Neuron (in vitro differentiated cells): ENCODE measurements at regions not wholly inside any gene's neighbourhood (a gene's known extent, or its start where the extent isn't known, plus 50 kb on each side); places are given as distances from the start of the nearest gene placed in this dataset.

Source experiments
- H2AFZ ChIP-seq: one replicate; pipeline ENCODE4 v1.6.1; 2013; ENCODE audit warnings: low read depth, mild to moderate bottlenecking, inconsistent platforms, low read length, moderate library complexity
- H3K27me3 ChIP-seq: one replicate; pipeline ENCODE4 v1.6.1; 2013; ENCODE audit warnings: low read length; ENCODE audit not compliant: insufficient read depth
- H3K36me3 ChIP-seq: one replicate; pipeline ENCODE4 v1.6.1; 2013; ENCODE audit warnings: low read length; ENCODE audit not compliant: insufficient read depth
- H3K4me1 ChIP-seq: one replicate; pipeline ENCODE4 v1.6.1; 2013; ENCODE audit warnings: low read length; ENCODE audit not compliant: insufficient read depth
- H3K4me3 ChIP-seq: 2 replicates; pipeline ENCODE4 v1.5.1; 2013; ENCODE audit warnings: mild to moderate bottlenecking, low read length, moderate library complexity
- H3K9me3 ChIP-seq: one replicate; pipeline ENCODE4 v1.6.1; 2013; ENCODE audit warnings: low read length

DNA sequence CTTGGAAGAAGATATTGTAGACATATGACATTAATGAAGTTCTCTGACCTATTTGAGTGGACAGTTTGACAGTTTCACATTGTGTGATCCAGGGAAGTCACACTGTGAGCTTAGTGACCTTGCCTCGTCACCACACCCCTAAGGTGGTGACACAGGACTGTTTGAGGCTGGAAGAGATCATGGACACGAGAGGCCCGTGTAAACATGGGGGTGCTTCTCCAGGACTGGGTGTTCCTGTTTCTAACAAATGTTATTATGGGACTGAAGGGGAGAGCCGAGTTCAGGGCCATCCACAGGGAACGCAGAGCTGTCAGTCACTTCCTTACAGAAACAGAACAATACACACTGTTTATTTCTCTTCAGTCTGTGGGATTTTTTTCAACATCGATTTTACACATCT lies 96.5 kb upstream of the DNAJC19 start:
- Histone ChIP-seq H2AFZ (peak overlapping the region; percentile 32), H3K4me1 (no peaks in the 10 kb centered on the region), H3K9me3 (no peaks in the 10 kb centered on the region), H3K36me3 (no peaks in the 10 kb centered on the region), H3K4me3 (no peak overlapping the region), H3K27me3 (peaks cover 8% of the 10 kb centered on the region)

DNA sequence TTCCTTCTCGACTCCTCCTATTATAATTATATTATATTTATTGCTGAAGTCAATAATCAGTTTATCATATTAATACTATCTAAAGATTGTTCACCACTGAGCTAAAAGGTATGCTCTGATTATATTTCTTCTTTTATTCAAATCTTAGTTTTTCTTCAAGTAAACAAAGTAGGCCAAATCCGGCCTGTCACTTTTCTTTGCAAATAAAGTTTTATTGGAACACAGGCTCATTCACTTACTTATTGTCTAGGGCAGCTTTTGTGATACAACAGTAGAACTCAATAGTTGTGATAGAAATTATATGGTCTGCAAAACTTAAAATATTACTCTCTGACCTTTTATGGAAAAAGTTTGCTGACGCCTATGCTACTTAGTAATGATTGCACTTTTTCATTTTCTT lies 92.4 kb upstream of the DNAJC19 start:
- no peaks in the 10 kb centered on the region for H3K9me3 ChIP-seq
- peaks cover 8% of the 10 kb centered on the region for H3K27me3 ChIP-seq
- H3K36me3 ChIP-seq, result no peaks in the 10 kb centered on the region
- no peak overlapping the region for H3K4me3 ChIP-seq
- no peaks in the 10 kb centered on the region for H3K4me1 ChIP-seq
- H2AFZ ChIP-seq, result no peak overlapping the region

DNA sequence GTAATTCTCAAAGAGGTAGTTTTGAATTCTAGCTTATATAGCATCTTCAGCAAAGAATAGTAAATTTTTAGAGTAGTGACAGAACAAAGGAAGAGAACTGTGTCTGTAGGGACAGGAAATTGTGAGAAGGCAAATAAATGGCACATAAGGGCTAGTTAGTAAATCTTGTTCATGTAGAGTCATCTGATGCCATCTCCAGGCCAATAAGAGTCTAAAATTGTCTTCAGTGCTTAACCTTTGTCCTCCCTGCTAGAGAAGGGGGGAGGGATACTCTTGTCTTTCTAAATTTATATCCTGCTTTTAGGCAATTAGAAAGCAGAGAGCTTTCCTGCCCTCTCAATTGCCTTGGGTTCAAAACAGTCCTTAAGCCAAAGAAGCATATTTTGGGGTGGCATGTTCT lies 87.0 kb upstream of the DNAJC19 start:
- no peaks in the 10 kb centered on the region for H3K9me3 ChIP-seq
- no peak overlapping the region for H3K4me3 ChIP-seq
- no peak overlapping the region for H2AFZ ChIP-seq
- no peaks in the 10 kb centered on the region for H3K27me3 ChIP-seq
- H3K36me3 ChIP-seq, result no peaks in the 10 kb centered on the region
- no peaks in the 10 kb centered on the region for H3K4me1 ChIP-seq

DNA sequence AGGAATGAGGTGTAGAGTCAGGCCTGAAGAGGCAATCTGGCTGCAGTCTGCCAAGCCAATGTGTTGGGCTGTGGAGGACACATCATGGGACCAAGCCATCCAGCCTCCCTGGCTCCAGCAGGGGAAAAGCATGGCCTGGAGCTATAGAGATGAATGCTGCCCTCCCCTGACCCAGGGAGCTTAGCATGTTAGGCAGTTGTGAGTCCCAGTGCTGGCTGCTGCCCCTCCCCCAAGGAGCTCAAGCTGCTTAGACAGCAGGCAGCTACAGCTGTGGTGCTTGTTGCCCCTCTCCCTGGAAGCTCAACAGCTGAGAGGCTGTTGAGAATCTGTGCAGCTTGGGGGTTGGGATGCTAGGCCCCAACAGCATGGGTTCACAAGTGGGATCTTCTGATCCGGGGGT lies 85.6 kb upstream of the DNAJC19 start:
- H3K27me3 ChIP-seq, result no peaks in the 10 kb centered on the region
- H3K4me1 ChIP-seq, result no peaks in the 10 kb centered on the region
- H3K9me3 ChIP-seq, result no peaks in the 10 kb centered on the region
- no peak overlapping the region for H3K4me3 ChIP-seq
- H3K36me3 ChIP-seq, result no peaks in the 10 kb centered on the region
- H2AFZ ChIP-seq, result no peak overlapping the region

DNA sequence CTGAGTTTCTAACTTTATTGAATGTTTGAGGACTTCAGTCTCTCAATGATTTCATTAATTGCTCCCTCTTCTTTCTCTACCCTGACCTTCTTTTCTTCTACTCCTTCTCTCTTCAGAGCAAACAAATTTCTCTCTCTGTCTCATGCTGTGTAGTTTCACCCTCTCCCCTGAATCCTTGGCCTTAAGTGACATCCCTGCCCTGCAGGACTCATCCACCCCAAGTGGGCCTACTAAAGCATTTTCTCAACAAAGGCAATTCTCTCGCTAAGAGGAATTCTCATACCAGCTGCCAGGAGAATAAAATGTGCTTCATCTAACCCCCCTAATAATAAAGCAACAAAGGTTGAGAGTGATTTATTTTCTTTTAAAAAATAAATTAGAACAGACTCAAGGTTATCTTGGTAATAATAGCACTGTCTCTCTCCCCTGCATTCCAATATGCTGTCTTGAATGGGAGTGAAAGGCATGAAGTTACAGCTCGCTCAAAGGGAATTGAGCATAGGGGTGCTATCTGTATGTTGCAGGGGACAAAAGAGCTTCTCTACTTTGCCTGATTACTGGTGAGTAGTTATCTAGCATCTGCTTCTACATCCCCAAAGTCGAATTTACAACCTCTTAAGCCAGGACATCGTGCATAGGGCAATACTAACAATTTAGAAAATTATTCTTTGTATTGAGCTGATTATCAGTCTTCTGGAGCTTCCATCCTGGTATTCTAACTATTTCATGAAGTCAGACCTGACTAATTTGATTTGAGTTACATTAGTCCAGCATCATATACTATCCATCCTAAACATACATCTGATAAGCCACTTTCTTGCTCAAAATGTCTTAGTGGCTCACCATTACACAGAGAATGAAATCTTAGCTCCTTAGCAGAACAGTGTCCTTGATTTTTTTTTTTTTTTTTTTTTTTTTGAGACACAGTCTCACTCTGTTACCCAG lies 76.9 kb upstream of the DNAJC19 start:
- Histone ChIP-seq H3K4me1 (peaks cover 14% of the 10 kb centered on the region), H2AFZ (no peak overlapping the region), H3K27me3 (no peaks in the 10 kb centered on the region), H3K36me3 (no peaks in the 10 kb centered on the region), H3K9me3 (no peaks in the 10 kb centered on the region), H3K4me3 (no peak overlapping the region)

DNA sequence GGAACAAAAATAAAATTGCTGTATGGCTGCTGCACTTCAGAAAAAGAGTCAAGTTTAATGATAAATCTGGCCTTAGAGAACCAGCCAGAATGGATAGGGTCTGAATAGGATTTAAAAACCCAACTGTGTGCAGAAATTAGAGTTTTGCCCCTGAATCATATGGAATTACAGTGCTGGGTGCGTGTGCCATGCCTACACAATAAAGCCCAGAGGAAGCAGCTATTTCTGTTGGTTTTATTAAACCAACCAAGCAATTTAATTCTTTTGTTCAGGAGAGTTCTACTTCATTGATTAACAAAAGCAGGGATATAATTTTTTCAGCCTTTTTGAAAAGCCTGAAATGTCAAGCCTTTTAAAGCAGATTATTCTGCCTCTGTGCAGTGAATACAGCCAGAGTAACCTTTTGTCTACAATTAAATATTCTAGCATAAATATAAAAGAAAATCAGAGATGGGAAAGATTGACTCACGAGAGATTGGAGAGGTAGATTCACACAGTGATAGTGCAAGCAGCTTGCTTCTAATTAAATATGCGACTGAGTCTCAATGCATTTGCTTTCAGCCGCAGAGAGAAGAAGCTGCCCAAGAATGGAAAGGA lies 66.7 kb upstream of the DNAJC19 start:
- H3K9me3 ChIP-seq, result no peaks in the 10 kb centered on the region
- H3K36me3 ChIP-seq, result no peaks in the 10 kb centered on the region
- peaks cover 38% of the 10 kb centered on the region for H3K4me1 ChIP-seq
- H3K4me3 ChIP-seq, result peak overlapping the region; percentile 30
- no peaks in the 10 kb centered on the region for H3K27me3 ChIP-seq
- peak overlapping the region; percentile 5 for H2AFZ ChIP-seq

DNA sequence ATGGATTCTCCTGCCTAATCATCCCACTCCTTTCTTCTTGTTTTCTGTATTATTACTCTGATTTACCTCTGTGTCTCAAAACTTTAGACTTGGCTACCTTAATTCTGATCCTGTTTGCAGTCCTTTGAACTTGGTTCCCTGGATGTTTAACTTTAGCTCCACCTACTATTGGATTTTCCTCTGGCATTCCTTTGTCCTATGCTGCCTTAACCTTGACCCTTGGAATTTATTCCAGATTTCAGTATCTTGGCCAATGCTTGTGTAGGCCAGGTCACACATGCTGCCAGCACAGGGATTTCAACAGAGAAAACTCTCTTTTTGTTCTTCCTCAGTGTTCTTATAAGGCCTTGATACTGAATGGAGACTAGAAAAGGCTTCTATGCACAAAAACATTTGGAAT lies 65.0 kb upstream of the DNAJC19 start:
- no peaks in the 10 kb centered on the region for H3K9me3 ChIP-seq
- H3K27me3 ChIP-seq, result peaks cover 3% of the 10 kb centered on the region
- no peak overlapping the region for H2AFZ ChIP-seq
- no peak overlapping the region for H3K4me3 ChIP-seq
- no peaks in the 10 kb centered on the region for H3K36me3 ChIP-seq
- peaks cover 38% of the 10 kb centered on the region for H3K4me1 ChIP-seq

DNA sequence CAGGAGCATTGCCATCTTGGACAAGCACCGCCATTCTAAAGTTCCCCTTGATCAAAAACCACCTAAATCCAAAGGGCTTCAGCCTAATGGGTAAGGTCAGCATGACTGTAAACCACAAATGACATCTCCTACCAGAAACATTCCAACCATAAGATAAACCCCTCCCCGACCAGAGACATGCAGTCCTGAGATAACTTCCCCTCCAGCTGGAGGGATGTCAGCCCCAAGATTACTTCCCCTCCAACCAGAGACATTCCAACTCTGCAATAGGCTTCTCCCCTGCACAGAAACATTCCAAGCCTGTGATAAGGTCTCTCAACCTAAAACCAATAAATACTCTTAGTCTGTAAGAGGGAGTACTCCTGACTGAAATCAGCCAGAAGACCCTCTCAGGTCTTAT lies 62.7 kb upstream of the DNAJC19 start:
- Histone ChIP-seq H3K27me3 (peaks cover 3% of the 10 kb centered on the region), H3K9me3 (peaks cover 2% of the 10 kb centered on the region)

DNA sequence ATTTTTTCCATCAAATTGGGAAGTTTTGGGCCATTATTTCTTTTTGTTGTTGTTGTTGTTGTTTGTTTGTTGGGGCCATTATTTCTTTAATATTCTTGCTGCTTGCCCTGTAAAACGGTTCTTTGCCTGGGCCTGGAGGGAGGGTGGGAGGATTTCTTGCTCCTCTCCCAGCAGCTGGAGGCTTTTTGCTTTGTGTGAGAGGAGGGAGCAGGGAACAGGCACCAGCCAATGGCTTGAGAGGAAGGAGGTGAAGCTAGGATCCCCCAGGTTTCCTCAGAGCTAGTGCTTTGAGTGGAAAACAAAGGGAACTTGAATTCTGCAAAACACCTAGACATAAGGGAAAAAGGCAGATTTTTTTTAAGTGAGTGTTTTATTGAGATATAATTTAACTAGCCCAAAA lies 61.2 kb upstream of the DNAJC19 start:
- H3K9me3 ChIP-seq, result peaks cover 5% of the 10 kb centered on the region
- H3K4me3 ChIP-seq, result no peak overlapping the region
- H3K36me3 ChIP-seq, result no peaks in the 10 kb centered on the region
- no peak overlapping the region for H2AFZ ChIP-seq
- H3K27me3 ChIP-seq, result peaks cover 3% of the 10 kb centered on the region
- H3K4me1 ChIP-seq, result peaks cover 12% of the 10 kb centered on the region

More for the DNA sequence above, 62.7 kb upstream of the DNAJC19 start:
- peaks cover 24% of the 10 kb centered on the region for H3K4me1 ChIP-seq
- no peaks in the 10 kb centered on the region for H3K36me3 ChIP-seq
- no peak overlapping the region for H3K4me3 ChIP-seq
- H2AFZ ChIP-seq, result no peak overlapping the region

DNA sequence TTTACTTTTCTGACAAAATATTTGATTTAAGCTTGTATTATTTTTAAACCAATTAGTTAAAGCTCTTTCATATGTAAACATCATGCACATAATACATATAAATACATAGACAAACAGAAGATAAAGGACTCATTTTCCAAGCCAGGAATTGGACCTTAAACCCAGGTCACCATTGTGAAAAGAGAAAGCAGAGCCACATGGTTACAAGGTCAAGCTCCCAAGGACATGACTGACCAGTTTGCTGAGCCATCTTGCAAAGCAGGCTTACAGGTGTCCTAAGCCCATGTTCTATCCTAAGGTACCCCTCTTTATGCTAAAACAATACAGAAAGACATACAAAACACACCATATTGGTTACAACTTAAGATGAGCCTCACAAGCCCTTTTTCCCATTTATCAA lies 50.5 kb upstream of the DNAJC19 start:
- no peaks in the 10 kb centered on the region for H3K36me3 ChIP-seq
- no peak overlapping the region for H3K4me3 ChIP-seq
- H3K9me3 ChIP-seq, result peaks cover 2% of the 10 kb centered on the region
- no peaks in the 10 kb centered on the region for H3K27me3 ChIP-seq
- H3K4me1 ChIP-seq, result no peaks in the 10 kb centered on the region
- H2AFZ ChIP-seq, result no peak overlapping the region
